NOMO-1 treated with DMSO at 0.1 percent for 48 hours (cell line): ENCODE measurements at regions not wholly inside any gene's neighbourhood (a gene's known extent, or its start where the extent isn't known, plus 50 kb on each side); places are given as distances from the start of the nearest gene placed in this dataset.
"Not testable (repeated sequence)": the region's sequence is repeated elsewhere in the genome, so short reads cannot be mapped to it uniquely, and the experiment has no call there.

Experiments
- DNase-seq: peaks from one replicate; lab custom pipeline; 2025; ENCODE audit not compliant: unreplicated experiment; lab: John Stamatoyannopoulos, UW

DNA sequence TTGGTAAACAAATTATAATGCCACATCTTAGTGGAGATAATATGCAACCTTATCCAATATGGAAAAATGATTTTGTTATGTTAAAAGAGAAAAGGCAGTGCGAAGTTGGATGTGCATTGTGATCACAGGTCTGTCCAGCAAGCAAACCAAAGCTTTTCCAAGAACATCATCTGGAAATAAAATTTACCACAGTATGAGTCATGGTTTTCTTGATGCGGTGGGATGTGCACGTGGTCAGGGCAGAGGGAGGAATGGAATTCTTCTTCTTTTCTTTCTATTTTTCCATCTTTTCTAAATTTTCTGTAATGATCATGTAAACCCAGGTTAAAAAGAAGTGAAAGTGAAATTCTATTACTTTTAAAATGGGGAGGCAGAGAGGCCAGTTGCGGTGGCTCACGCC, 169.8 kb downstream of the C11orf91 start:
- no peak for DNase-seq

DNA sequence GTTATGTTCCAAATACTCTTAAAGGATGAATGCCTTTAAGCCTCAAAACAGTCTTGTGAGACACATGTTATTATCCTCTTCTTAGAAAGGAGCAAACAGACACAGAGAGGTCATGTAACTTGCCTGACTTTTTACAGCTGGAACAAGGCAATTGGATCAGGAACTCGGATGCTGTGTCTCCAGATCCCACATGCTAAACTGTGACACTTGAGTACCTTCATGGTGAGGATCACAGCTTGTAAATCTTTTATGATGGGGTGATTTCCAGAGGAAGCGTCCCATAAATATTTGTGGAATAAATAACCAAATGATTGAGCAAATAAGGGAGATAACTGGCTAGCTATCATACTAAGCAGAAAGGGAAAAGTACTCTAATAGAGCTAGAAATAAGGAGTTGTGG, 171.2 kb downstream of the C11orf91 start:
- DNase-seq: no peak

- not testable (repeated sequence) for DNase-seq
These were observed 172.9 kb downstream of the C11orf91 start for GRCh38 chr11:33527738-33528137.

- no peak for DNase-seq
These were observed 174.8 kb downstream of the C11orf91 start for GRCh38 chr11:33525789-33526188.

DNA sequence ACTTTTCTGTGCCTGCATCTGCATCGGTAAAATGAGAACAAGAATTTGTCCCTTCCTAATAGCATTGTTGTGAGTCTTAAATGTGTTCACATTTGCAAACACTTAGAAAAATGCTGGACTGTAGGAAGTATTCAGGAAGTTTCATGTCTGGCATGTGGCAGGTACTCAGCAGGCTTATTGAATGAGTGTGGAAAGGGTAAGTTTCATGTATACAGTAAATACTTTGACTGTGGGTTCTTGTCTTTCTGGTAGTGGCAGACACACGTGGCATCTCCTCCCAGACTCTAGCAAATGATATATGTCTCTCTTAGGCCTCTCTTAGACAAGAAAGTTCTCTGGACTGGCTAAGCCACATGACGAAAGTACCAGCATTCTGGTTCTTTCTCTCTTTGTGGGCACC, 179.2 kb downstream of the C11orf91 start:
- DNase-seq: no peak

- DNase-seq: peak; percentile 3
These were observed 180.5 kb downstream of the C11orf91 start for GRCh38 chr11:33520112-33520511.

DNA sequence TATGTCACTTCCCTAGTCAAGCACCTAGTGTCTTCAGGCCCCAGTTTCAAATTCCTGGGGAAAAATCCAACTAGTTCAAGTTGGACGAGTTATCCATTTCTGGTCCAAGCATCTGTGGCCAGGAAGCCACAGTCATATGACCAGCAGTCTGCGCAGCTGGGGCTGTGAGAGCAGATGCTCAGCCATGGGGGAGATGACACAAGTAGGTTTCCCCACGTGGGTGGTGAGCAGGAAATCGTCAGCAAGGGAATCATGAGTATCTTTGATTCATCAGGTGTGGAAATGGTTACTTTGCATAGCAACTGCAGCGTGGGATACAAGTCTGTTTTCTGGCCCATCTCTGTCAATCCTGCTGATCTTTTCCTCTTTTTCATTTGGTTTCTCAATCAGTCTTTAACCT, 185.3 kb downstream of the C11orf91 start:
- no peak for DNase-seq

DNA sequence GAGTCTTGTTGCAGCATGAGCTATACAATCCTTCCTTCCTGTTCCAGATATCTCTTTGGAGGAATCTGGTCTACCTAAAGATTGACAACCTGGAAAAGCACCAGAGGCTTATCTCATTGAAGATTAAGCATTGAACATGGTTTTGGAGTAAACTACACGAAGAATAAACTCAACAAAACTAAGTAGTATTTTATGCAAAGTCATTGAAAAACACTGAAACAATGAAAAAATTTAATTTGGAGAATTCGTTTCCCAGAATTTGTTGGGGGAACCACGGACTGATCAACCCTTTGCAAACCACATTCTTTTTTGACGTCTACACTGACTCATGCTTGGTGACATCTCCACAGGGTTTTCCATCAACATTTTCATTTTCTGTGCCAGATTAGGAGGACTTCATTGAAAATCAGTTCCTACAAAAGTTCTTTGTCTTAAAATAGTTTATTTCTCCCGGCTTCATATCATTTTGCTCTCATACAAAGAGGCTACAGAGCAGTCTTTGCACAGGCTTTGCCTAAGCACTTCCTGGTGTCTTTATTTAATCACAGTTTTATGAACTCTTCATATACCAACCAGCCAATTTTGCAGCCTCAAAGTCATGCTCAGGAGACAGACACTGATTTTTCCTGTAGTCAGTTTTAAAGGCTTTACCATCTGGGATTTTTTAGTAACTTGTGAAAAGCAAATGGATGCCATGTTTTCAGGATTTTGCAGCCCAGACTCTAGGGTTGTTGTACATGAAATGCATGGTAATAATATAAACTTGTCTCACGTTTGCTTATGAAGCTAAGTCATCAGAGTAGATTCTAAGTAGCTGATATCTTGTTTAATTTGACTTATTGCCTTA, 186.3 kb downstream of the C11orf91 start:
- DNase-seq: no peak

DNA sequence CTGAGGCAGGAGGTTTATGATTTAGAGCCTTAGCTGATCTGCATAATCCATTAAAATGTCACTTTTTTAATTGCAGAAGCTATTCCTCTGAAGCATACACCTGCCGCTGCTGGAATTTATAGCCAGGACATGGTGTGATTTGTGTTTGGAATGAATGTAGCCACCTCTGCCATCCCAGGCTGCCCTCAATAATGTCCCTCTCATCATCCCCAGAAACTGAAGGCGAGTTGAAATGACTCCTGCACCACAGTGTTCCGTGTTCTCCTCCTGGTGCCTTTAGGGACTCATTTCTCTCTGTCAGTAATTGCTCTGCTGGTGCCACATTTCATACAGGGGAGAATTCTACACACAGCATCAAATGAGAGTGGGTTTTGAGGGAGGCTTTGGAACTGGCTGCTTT, 191.0 kb downstream of the C11orf91 start:
- DNase-seq: no peak

DNA sequence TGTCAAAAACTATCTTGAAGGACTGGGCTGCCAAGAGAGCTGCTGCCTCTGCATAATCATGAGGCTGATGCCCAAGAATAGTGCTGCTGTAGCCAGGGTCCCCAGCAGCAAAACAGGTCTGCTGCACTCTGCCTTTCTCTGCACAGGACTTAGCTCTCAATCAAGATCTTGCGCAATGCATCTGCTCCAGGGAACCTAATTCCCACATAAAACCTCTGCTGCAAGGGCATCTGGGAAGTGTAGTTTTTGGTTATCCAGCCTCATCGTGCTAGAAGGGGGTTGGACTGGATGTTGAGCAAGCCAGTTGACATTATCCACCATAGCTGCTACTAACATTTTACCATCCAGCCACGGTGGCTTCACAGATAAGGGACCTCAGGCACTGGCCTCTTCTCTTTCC, 192.7 kb downstream of the C11orf91 start:
- DNase-seq: no peak

- DNase-seq: no peak
These were observed 193.3 kb downstream of the C11orf91 start for GRCh38 chr11:33507356-33507755.

DNA sequence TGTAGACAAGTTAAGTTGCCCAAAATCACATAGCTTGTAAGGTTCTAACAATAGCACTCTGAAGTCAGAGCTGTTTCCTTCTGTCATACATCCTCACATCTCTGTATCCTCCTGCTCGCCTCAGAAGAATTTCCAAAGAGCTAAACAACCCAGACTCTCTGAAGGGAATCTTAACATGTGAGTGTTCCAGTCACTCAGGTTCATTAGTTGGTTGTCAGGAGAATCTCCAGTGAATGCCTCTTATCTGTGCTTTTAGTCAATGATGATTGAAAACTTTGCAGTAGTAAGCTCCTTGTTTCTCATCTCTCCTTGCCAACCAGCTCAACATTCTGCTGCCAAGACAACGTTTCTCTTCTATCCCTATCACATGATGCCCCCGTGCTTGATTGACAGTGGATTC, 195.5 kb downstream of the C11orf91 start:
- no peak for DNase-seq

GRCh38 chr11:33500861-33501479, 199.7 kb downstream of the C11orf91 start:
- DNase-seq: no peak

- no peak for DNase-seq
These were observed 200.3 kb downstream of the C11orf91 start for GRCh38 chr11:33500332-33500731.

- no peak for DNase-seq
These were observed 208.0 kb downstream of the C11orf91 start for GRCh38 chr11:33492596-33492995.

GRCh38 chr11:33490842-33491370, 209.7 kb downstream of the C11orf91 start:
- DNase-seq: no peak

DNA sequence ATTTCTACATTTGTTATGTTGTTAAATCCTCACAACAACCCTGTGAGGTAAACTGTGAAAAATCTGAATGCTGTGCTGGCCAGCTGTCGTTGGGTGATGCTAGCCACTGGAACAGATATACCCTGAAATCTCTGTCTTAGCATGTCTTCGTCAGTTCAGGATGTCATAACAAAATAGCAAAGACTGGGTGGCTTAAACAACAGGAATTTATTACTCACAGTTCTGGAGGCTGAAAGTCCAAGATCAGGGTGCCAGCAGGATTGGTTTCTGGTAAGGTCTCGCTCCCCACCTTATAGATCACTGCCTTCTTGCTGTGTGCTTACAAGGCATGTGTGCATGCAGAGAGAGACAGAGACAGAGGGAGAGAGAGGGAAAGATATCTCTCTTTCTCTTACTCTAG, 211.7 kb downstream of the C11orf91 start:
- no peak for DNase-seq

DNA sequence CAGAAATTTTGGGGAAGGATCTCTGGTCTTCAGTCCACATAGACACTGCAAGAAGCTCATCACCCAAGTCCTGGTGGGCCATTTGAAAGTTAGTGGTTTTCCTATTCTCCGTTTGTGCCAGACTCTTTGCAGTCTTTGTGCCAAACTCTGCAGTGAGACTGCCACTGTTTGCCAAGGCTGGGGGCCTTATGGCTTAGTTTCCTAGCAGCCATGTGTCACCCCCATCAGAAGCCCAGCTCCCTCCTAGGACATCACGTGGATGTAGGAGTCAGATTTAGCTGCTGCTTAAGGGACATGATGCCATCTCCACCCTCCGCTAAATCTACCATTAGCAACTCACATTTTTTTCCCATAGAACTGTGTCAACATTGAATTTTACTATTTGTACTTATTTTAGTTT, 220.0 kb downstream of the C11orf91 start:
- DNase-seq: no peak

GRCh38 chr11:33479231-33479630, 221.4 kb downstream of the C11orf91 start:
- DNase-seq: no peak

DNA sequence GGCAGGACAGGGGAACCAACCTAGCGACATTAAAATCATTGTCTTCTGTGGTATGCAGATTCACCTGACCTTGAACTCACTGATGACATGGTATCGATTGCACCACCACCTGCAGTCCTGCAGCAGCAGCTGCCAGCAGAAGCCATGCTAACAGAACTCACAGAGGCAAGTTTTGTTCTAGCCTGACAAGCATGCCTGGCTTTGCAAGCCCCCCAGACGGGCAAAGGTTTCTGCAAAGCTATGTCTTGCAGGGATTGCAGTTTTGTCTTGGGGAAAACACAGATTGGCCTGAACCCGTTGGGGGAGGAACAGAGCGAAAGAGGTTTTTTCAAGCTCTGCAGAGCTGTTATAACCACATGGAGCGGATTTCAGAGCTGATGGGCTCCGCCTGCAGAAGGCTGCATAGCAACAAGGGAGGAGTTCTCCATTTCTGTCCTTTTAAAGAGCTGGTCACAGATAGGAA, 221.0 kb downstream of the HIPK3 start:
- peak; percentile 18 for DNase-seq

GRCh38 chr11:33476945-33477606, 219.9 kb downstream of the HIPK3 start:
- DNase-seq: no peak

DNA sequence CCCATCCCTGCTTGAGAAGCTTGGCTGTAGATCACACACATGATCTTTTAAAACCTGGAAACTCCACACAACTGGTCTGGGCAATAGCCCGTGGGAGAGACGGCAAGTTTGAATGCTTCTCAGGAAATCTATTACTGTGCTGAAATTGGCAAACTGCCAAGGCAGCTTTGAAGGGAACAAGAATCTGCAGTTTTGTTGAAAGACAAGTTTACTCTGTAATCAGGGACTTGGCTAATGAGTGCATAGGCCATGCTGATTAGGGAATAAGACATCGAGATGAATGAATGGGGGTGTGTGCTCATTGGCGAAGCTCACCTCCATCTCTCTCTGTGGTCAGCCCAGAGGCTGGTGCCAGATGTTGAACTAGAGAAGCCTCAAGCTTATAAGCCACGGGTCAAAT, 218.8 kb downstream of the HIPK3 start:
- no peak for DNase-seq
